ENCODE measurements at regions not wholly inside any gene's neighbourhood (a gene's known extent, or its start where the extent isn't known, plus 50 kb on each side); places are given as distances from the start of the nearest gene placed in this dataset.

GRCh38 chr10:130664526-130664925 is 528.3 kb downstream of the GLRX3 start:
- Histone ChIP-seq H4K20me1 (ENCODE audit: control insufficient read depth, extremely low read depth, insufficient read depth, low read length) (no peaks in the 10 kb centered on the region), H3K4me3 (ENCODE audit: control insufficient read depth in 2 of 3, extremely low read depth in 1 of 3, insufficient read depth in 2 of 3, low read depth in 1 of 3, low read length in 3 of 3) (no peak overlapping the region), H3K4me1 (ENCODE audit: control insufficient read depth, extremely low read depth, insufficient read depth, low read length) (no peaks in the 10 kb centered on the region), H3K27me3 (ENCODE audit: control insufficient read depth, extremely low read depth, insufficient read depth, low read length) (no peaks in the 10 kb centered on the region), H3K4me2 (ENCODE audit: control insufficient read depth, extremely low read depth, insufficient read depth, low read depth, low read length) (no peak overlapping the region), H3K9me1 (ENCODE audit: control insufficient read depth, extremely low read depth, insufficient read depth, low read length) (no peaks in the 10 kb centered on the region), H3K27ac (ENCODE audit: control insufficient read depth, insufficient read depth, low read length) (no peak overlapping the region), H2AFZ (ENCODE audit: control insufficient read depth, low read length) (no peak overlapping the region), H3K9me3 (ENCODE audit: control insufficient read depth, low read depth, low read length) (peaks cover 11% of the 10 kb centered on the region), H3K79me2 (ENCODE audit: control insufficient read depth, insufficient read depth, low read length) (no peaks in the 10 kb centered on the region), H3K36me3 (ENCODE audit: control insufficient read depth in 2 of 2, extremely low read depth in 1 of 2, insufficient read depth in 2 of 2, low read length in 2 of 2) (no peaks in the 10 kb centered on the region), H3K9ac (ENCODE audit: control insufficient read depth, extremely low read depth, insufficient read depth, low read length) (no peak overlapping the region)
- dilution Hi-C loops (cut with MboI; ENCODE audit: extremely low pct_ligation_motif_present, low sequenced_read_pairs): no loop called here
- TF ChIP-seq CTCF (optimal IDR thresholded peaks at IDR 0.05 in 1 of 3, IDR thresholded peaks at IDR 0.05 in 1 of 3, conservative IDR thresholded peaks at IDR 0.05 in 1 of 3; ENCODE audit: extremely low read depth in 1 of 3, insufficient read depth in 2 of 3, low read length in 3 of 3): no peak
- no peak for TF ChIP-seq EZH2 (IDR thresholded peaks at IDR 0.05; ENCODE audit: low read length)
- FAIRE-seq (no peak), DNase-seq (ENCODE audit: low read depth, low spot score) (no peak)

- H3K79me2 ChIP-seq (ENCODE audit: control insufficient read depth, insufficient read depth, low read length): no peaks in the 10 kb centered on the region
- no peaks in the 10 kb centered on the region for H3K36me3 ChIP-seq (ENCODE audit: control insufficient read depth in 2 of 2, extremely low read depth in 1 of 2, insufficient read depth in 2 of 2, low read length in 2 of 2)
- DNase-seq (ENCODE audit: low read depth, low spot score) (no peak), FAIRE-seq (no peak)
- H3K4me3 ChIP-seq (ENCODE audit: control insufficient read depth in 2 of 3, extremely low read depth in 1 of 3, insufficient read depth in 2 of 3, low read depth in 1 of 3, low read length in 3 of 3): no peak overlapping the region
- H3K27me3 ChIP-seq (ENCODE audit: control insufficient read depth, extremely low read depth, insufficient read depth, low read length): no peaks in the 10 kb centered on the region
- no peak overlapping the region for H3K9ac ChIP-seq (ENCODE audit: control insufficient read depth, extremely low read depth, insufficient read depth, low read length)
- H3K4me2 ChIP-seq (ENCODE audit: control insufficient read depth, extremely low read depth, insufficient read depth, low read depth, low read length): no peak overlapping the region
- no peaks in the 10 kb centered on the region for H3K9me1 ChIP-seq (ENCODE audit: control insufficient read depth, extremely low read depth, insufficient read depth, low read length)
- no peaks in the 10 kb centered on the region for H4K20me1 ChIP-seq (ENCODE audit: control insufficient read depth, extremely low read depth, insufficient read depth, low read length)
- H2AFZ ChIP-seq (ENCODE audit: control insufficient read depth, low read length): no peak overlapping the region
- peaks cover 11% of the 10 kb centered on the region for H3K9me3 ChIP-seq (ENCODE audit: control insufficient read depth, low read depth, low read length)
- no peaks in the 10 kb centered on the region for H3K4me1 ChIP-seq (ENCODE audit: control insufficient read depth, extremely low read depth, insufficient read depth, low read length)
- no peak overlapping the region for H3K27ac ChIP-seq (ENCODE audit: control insufficient read depth, insufficient read depth, low read length)
- dilution Hi-C loops (cut with MboI; ENCODE audit: extremely low pct_ligation_motif_present, low sequenced_read_pairs): no loop called here
- TF ChIP-seq CTCF (optimal IDR thresholded peaks at IDR 0.05 in 1 of 3, IDR thresholded peaks at IDR 0.05 in 1 of 3, conservative IDR thresholded peaks at IDR 0.05 in 1 of 3; ENCODE audit: extremely low read depth in 1 of 3, insufficient read depth in 2 of 3, low read length in 3 of 3): no peak
- TF ChIP-seq EZH2 (IDR thresholded peaks at IDR 0.05; ENCODE audit: low read length): no peak
Measured at GRCh38 chr10:130666215-130666614, 530.0 kb downstream of the GLRX3 start.
